IMR-90 (cell line): ENCODE measurements at regions not wholly inside any gene's neighbourhood (a gene's known extent, or its start where the extent isn't known, plus 50 kb on each side); places are given as distances from the start of the nearest gene placed in this dataset.

Source experiments
- ATAC-seq: fragments of 200-7000 bp; cut with Tn5 transposase; 2 replicates; pipeline ENCODE4 v1.9.1; 2020; ENCODE audit warnings: low read depth, mild to moderate bottlenecking, moderate library complexity
- BruUV-seq: library from RNA; stranded (reverse); fragments of 400-500 nt; replicated peaks from 2 replicates; lab custom pipeline; 2021; lab: Mats Ljungman, UMichigan
- CTCF ChIA-PET: fragments of 300-600 bp; formaldehyde crosslinking; extraction: SDS; loops from one replicate; lab custom pipeline; 2021; ENCODE audit warnings: antibody characterized with exemption; lab: Yijun Ruan, JAX
- POLR2A ChIA-PET: fragments of 300-600 bp; sonication (Branson Sonifier 250); formaldehyde crosslinking; loops from one replicate; lab custom pipeline; 2022; ENCODE audit warnings: antibody characterized with exemption; ENCODE audit not compliant: unreplicated experiment; lab: Charles Lee
- DNase-seq: peaks from one replicate; pipeline ENCODE4 v3.0.0; 2013
- H2AFZ ChIP-seq: replicated peaks from 2 replicates; pipeline ENCODE3; 2013; ENCODE audit warnings: low read length, mild to moderate bottlenecking; ENCODE audit not compliant: poor library complexity
- H2AK5ac ChIP-seq: 2 replicates; pipeline ENCODE4 v1.6.1; 2013; ENCODE audit warnings: low read depth, low read length, inconsistent platforms
- H2AK9ac ChIP-seq: replicated peaks from 2 replicates; pipeline ENCODE3; 2013; ENCODE audit warnings: mild to moderate bottlenecking, low read depth, low read length, moderate library complexity; ENCODE audit not compliant: poor library complexity
- H2BK120ac ChIP-seq: 2 replicates; pipeline ENCODE4 v1.6.1; 2013; ENCODE audit warnings: low read depth, low read length, inconsistent platforms
- H2BK15ac ChIP-seq: 3 replicates; pipeline ENCODE4 v1.6.1; 2013; ENCODE audit warnings: low read depth, low read length, inconsistent platforms
- H2BK20ac ChIP-seq: 2 replicates; pipeline ENCODE4 v1.6.1; 2013; ENCODE audit warnings: low read depth, mild to moderate bottlenecking, inconsistent platforms, low read length, moderate library complexity
- H2BK5ac ChIP-seq: 2 replicates; pipeline ENCODE4 v1.6.1; 2013; ENCODE audit warnings: mild to moderate bottlenecking, low read depth, low read length, inconsistent platforms; ENCODE audit not compliant: poor library complexity, severe bottlenecking
- H3K14ac ChIP-seq: replicated peaks from 2 replicates; pipeline ENCODE4 v1.6.1; 2013; ENCODE audit warnings: low read depth, low read length, inconsistent platforms
- H3K18ac ChIP-seq: 2 replicates; pipeline ENCODE4 v1.6.1; 2013; ENCODE audit warnings: low read depth, low read length, control low read depth
- H3K23ac ChIP-seq: 2 replicates; pipeline ENCODE4 v1.6.1; 2013; ENCODE audit warnings: low read depth, low read length, inconsistent platforms
- H3K27ac ChIP-seq: 2 replicates; pipeline ENCODE4 v1.5.1; 2013; ENCODE audit warnings: mild to moderate bottlenecking, control low read depth, low read length; ENCODE audit not compliant: insufficient read depth
- H3K27me3 ChIP-seq: 2 replicates; pipeline ENCODE4 v1.6.1; 2013; ENCODE audit warnings: low read length; ENCODE audit not compliant: control insufficient read depth, insufficient read depth
- H3K36me3 ChIP-seq: 2 replicates; pipeline ENCODE4 v1.6.1; 2013; ENCODE audit warnings: low read length, mixed read lengths; ENCODE audit not compliant: control insufficient read depth, insufficient read depth
- H3K4ac ChIP-seq: 2 replicates; pipeline ENCODE4 v1.6.1; 2013; ENCODE audit warnings: low read depth, low read length, inconsistent platforms
- H3K4me1 ChIP-seq: 2 replicates; pipeline ENCODE4 v1.6.1; 2013; ENCODE audit warnings: low read length, mixed read lengths; ENCODE audit not compliant: control insufficient read depth, insufficient read depth
- H3K4me2 ChIP-seq: 2 replicates; pipeline ENCODE4 v1.6.1; 2013; ENCODE audit warnings: low read depth, mild to moderate bottlenecking, control low read depth, low read length, moderate library complexity
- H3K4me3 ChIP-seq: 2 replicates; pipeline ENCODE4 v1.5.1; 2013; ENCODE audit warnings: low read depth, mild to moderate bottlenecking, control low read depth, low read length, moderate library complexity; ENCODE audit not compliant: insufficient read depth
- H3K56ac ChIP-seq: 2 replicates; pipeline ENCODE4 v1.6.1; 2013; ENCODE audit warnings: low read length, inconsistent platforms; ENCODE audit not compliant: insufficient read depth; ENCODE audit errors: extremely low read depth
- H3K79me1 ChIP-seq, 2 experiments: 2 replicates each; pipeline ENCODE4 v1.6.1; 2013; ENCODE audit warnings: low read length in 2 of 2, inconsistent platforms in 1 of 2, low read depth in 1 of 2
- H3K9ac ChIP-seq: 2 replicates; pipeline ENCODE4 v1.6.1; 2013; ENCODE audit warnings: low read depth, low read length, control low read depth
- H3K9me1 ChIP-seq: 2 replicates; pipeline ENCODE4 v1.6.1; 2013; ENCODE audit warnings: low read length, inconsistent platforms; ENCODE audit not compliant: insufficient read depth
- H3K9me3 ChIP-seq: 2 replicates; pipeline ENCODE4 v1.6.1; 2013; ENCODE audit warnings: low read length; ENCODE audit not compliant: control insufficient read depth, insufficient read depth
- H4K20me1 ChIP-seq: 2 replicates; pipeline ENCODE4 v1.6.1; 2013; ENCODE audit warnings: low read length, inconsistent platforms; ENCODE audit not compliant: insufficient read depth
- H4K5ac ChIP-seq: 2 replicates; pipeline ENCODE4 v1.6.1; 2013; ENCODE audit warnings: mild to moderate bottlenecking, low read depth, low read length, control low read depth
- H4K8ac ChIP-seq, 2 experiments: 2 replicates each; pipeline ENCODE4 v1.6.1; 2013; ENCODE audit warnings: low read depth in 2 of 2, low read length in 2 of 2, control low read depth in 1 of 2, inconsistent platforms in 1 of 2
- H4K91ac ChIP-seq: 2 replicates; pipeline ENCODE4 v1.6.1; 2013; ENCODE audit warnings: low read depth, low read length, inconsistent platforms; ENCODE audit not compliant: insufficient read depth
- BHLHE40 ChIP-seq: fragments of 150-350 bp; IDR thresholded peaks from 2 replicates; pipeline ENCODE4 v1.6.1; 2016; ENCODE audit warnings: mild to moderate bottlenecking, low read depth, low read length
- CEBPB ChIP-seq: IDR thresholded peaks from 2 replicates; pipeline ENCODE4 v1.6.1; 2012; ENCODE audit warnings: low read depth, low read length, improper control_type of control experiment
- CHD1 ChIP-seq: IDR thresholded peaks from 2 replicates; pipeline ENCODE4 v1.6.1; 2012; ENCODE audit warnings: low read depth, low read length, improper control_type of control experiment
- CTCF ChIP-seq: conservative IDR thresholded peaks from 2 replicates; pipeline ENCODE4 v1.5.1; 2012; ENCODE audit warnings: mild to moderate bottlenecking, low read depth, low read length, improper control_type of control experiment
- ELK1 ChIP-seq: fragments of 150-350 bp; IDR thresholded peaks from 2 replicates; pipeline ENCODE4 v1.6.1; 2016; ENCODE audit warnings: low read depth, mild to moderate bottlenecking, low read length, moderate library complexity, borderline replicate concordance
- FOS ChIP-seq: fragments of 150-350 bp; IDR thresholded peaks from 2 replicates; pipeline ENCODE4 v1.6.1; 2016; ENCODE audit warnings: low read depth, low read length
- MAFK ChIP-seq: IDR thresholded peaks from 2 replicates; pipeline ENCODE4 v1.6.1; 2012; ENCODE audit warnings: low read depth, low read length, improper control_type of control experiment
- MAZ ChIP-seq: IDR thresholded peaks from 2 replicates; pipeline ENCODE4 v1.6.1; 2012; ENCODE audit warnings: low read depth, mild to moderate bottlenecking, low read length, improper control_type of control experiment, moderate library complexity, borderline replicate concordance
- MXI1 ChIP-seq: IDR thresholded peaks from 2 replicates; pipeline ENCODE4 v1.6.1; 2012; ENCODE audit warnings: low read depth, mild to moderate bottlenecking, low read length, moderate library complexity, borderline replicate concordance
- POLR2A ChIP-seq: IDR thresholded peaks from 2 replicates; pipeline ENCODE4 v1.6.1; 2012; ENCODE audit warnings: mild to moderate bottlenecking, low read depth, low read length
- RFX5 ChIP-seq: IDR thresholded peaks from 2 replicates; pipeline ENCODE4 v1.8.0; 2012; ENCODE audit warnings: low read depth, mild to moderate bottlenecking, low read length, moderate library complexity
- SMC3 ChIP-seq: fragments of 150-350 bp; IDR thresholded peaks from 2 replicates; pipeline ENCODE4 v1.6.1; 2016; ENCODE audit warnings: low read depth, mild to moderate bottlenecking, antibody characterized with exemption, low read length, moderate library complexity
- USF2 ChIP-seq: fragments of 150-350 bp; IDR thresholded peaks from 2 replicates; pipeline ENCODE4 v1.6.1; 2017; ENCODE audit warnings: mild to moderate bottlenecking, antibody characterized with exemption, low read length, low read depth
- whole genome bisulfite sequencing, 2 experiments: methylation state at CpG; one replicate each; pipeline versions ENCODE4 v1.1.5 to v1.1.7; 2013; ENCODE audit warnings: missing lambda C conversion rate in 2 of 2; ENCODE audit not compliant: insufficient read length in 1 of 2; ENCODE audit errors: extremely low coverage in 2 of 2; 5-methylcytosine and 5-hydroxymethylcytosine counted together
- dilution Hi-C: fragments of 300-500 bp; cut with HindIII; formaldehyde crosslinking; loops from one replicate; pipeline ENCODE4 v1.14.3; 2018; ENCODE audit warnings: low sequenced_read_pairs; ENCODE audit not compliant: unreplicated experiment
- in situ Hi-C: fragments of 300-500 bp; cut with MboI; formaldehyde crosslinking; loops from 3 replicates; pipeline ENCODE4 v1.14.3; 2019; ENCODE audit warnings: low sequenced_read_pairs, inconsistent platforms, mixed read lengths
- intact Hi-C: fragments of 100-400 bp; cut with micrococcal nuclease; formaldehyde crosslinking; loops from 2 replicates; pipeline ENCODE4 v1.10.0; 2022

- Histone ChIP-seq H3K9ac (no peak overlapping the region), H2AK9ac (no peak overlapping the region), H3K79me1 (no peaks in the 10 kb centered on the region), H3K27me3 (no peaks in the 10 kb centered on the region), H3K9me3 (peaks cover 6% of the 10 kb centered on the region), H3K23ac (no peak overlapping the region), H3K9me1 (no peaks in the 10 kb centered on the region), H4K91ac (no peak overlapping the region), H3K4me2 (no peak overlapping the region), H3K18ac (no peak overlapping the region), H3K36me3 (no peaks in the 10 kb centered on the region), H3K4me3 (no peak overlapping the region), H3K27ac (no peak overlapping the region), H2BK20ac (no peak overlapping the region), H3K4ac (no peak overlapping the region), H2BK15ac (no peak overlapping the region), H2BK5ac (no peak overlapping the region), H3K14ac (no peak overlapping the region), H2BK120ac (no peak overlapping the region), H4K5ac (no peak overlapping the region), H4K20me1 (no peaks in the 10 kb centered on the region), H3K56ac (no peak overlapping the region), H3K4me1 (no peaks in the 10 kb centered on the region), H2AFZ (no peak overlapping the region), H4K8ac (no peak overlapping the region), H2AK5ac (no peak overlapping the region)
- ChIA-PET CTCF (no interaction called here), POLR2A (no interaction called here)
- intact Hi-C loops (no loop called here), in situ Hi-C loops (no loop called here), dilution Hi-C loops (no loop called here)
- BruUV-seq: no TSS peak
- no peak for ATAC-seq
- TF ChIP-seq MAZ: no peak
- no peak for TF ChIP-seq ELK1
- TF ChIP-seq CTCF: no peak
- TF ChIP-seq CEBPB: no peak
- TF ChIP-seq USF2: no peak
- TF ChIP-seq SMC3: no peak
- TF ChIP-seq POLR2A: no peak
- TF ChIP-seq RFX5: no peak
- no peak for TF ChIP-seq FOS
- no peak for TF ChIP-seq BHLHE40
- no peak for TF ChIP-seq CHD1
- TF ChIP-seq MAFK: no peak
- no peak for TF ChIP-seq MXI1
- no peak for DNase-seq
- 60% methylated on average over 2 of the region's 6 CpGs; no CpG with 5 or more reads in 1 of the 2 experiments for WGBS, 2 experiments
These were observed 82.6 kb upstream of the ELMO1 start for GRCh38 chr7:37531225-37531624.
